IPS DF 6.9 (cell line): ENCODE measurements at regions not wholly inside any gene's neighbourhood (a gene's known extent, or its start where the extent isn't known, plus 50 kb on each side); places are given as distances from the start of the nearest gene placed in this dataset.
"Not testable (repeated sequence)": the region's sequence is repeated elsewhere in the genome, so short reads cannot be mapped to it uniquely, and the experiment has no call there.

Experiments
- DNase-seq: peaks from one replicate; pipeline ENCODE4 v3.0.0-alpha.2; 2013; ENCODE audit warnings: low read depth, low spot score
- H3K27ac ChIP-seq: one replicate; pipeline ENCODE4 v1.5.1; 2013; ENCODE audit warnings: low read length, control low read depth
- H3K27me3 ChIP-seq: 2 replicates; pipeline ENCODE4 v1.6.1; 2013; ENCODE audit warnings: mild to moderate bottlenecking, low read length; ENCODE audit not compliant: control insufficient read depth, insufficient read depth
- H3K36me3 ChIP-seq: 2 replicates; pipeline ENCODE4 v1.6.1; 2013; ENCODE audit warnings: low read length; ENCODE audit not compliant: control insufficient read depth, insufficient read depth
- H3K4me1 ChIP-seq: 2 replicates; pipeline ENCODE4 v1.6.1; 2013; ENCODE audit warnings: low read length; ENCODE audit not compliant: control insufficient read depth, insufficient read depth
- H3K4me3 ChIP-seq: 2 replicates; pipeline ENCODE4 v1.5.1; 2013; ENCODE audit warnings: mild to moderate bottlenecking, low read length
- H3K9me3 ChIP-seq: 2 replicates; pipeline ENCODE4 v1.6.1; 2013; ENCODE audit warnings: low read length, inconsistent platforms; ENCODE audit not compliant: control insufficient read depth, insufficient read depth
- WGBS: extraction: QIAGEN DNeasy Blood & Tissue Kit; methylation state at CpG from one replicate; pipeline ENCODE4 v1.1.7; 2013; ENCODE audit warnings: mixed read lengths, missing lambda C conversion rate; ENCODE audit not compliant: insufficient read length, insufficient coverage; 5-methylcytosine and 5-hydroxymethylcytosine counted together

- Histone ChIP-seq H3K36me3 (no peaks in the 10 kb centered on the region), H3K9me3 (no peaks in the 10 kb centered on the region; the same call in 1 of the 2 replicates), H3K4me1 (no peaks in the 10 kb centered on the region), H3K27ac (no peak overlapping the region), H3K4me3 (no peak overlapping the region), H3K27me3 (no peaks in the 10 kb centered on the region)
- no peak for DNase-seq
- WGBS, result no CpG with 5 or more reads among the region's 3 CpGs
Observed at GRCh38 chr4:83964996-83965541, 429.2 kb downstream of the GPAT3 start.

GRCh38 chr4:83962492-83962891 is 426.6 kb downstream of the GPAT3 start:
- Histone ChIP-seq H3K9me3 (no peaks in the 10 kb centered on the region; the same call in none of the 2 replicates), H3K36me3 (no peaks in the 10 kb centered on the region), H3K4me3 (no peak overlapping the region), H3K4me1 (no peaks in the 10 kb centered on the region), H3K27ac (no peak overlapping the region), H3K27me3 (no peaks in the 10 kb centered on the region)
- no CpG with 5 or more reads among the region's 4 CpGs for WGBS
- DNase-seq, result no peak

GRCh38 chr4:83961575-83961974 is 425.7 kb downstream of the GPAT3 start:
- WGBS, result no CpG with 5 or more reads among the region's 3 CpGs
- Histone ChIP-seq H3K27ac (no peak overlapping the region), H3K27me3 (no peaks in the 10 kb centered on the region), H3K9me3 (no peaks in the 10 kb centered on the region; the same call in none of the 2 replicates), H3K4me3 (no peak overlapping the region), H3K36me3 (no peaks in the 10 kb centered on the region), H3K4me1 (no peaks in the 10 kb centered on the region)
- no peak for DNase-seq

- Histone ChIP-seq H3K36me3 (no peaks in the 10 kb centered on the region), H3K4me3 (no peak overlapping the region), H3K4me1 (no peaks in the 10 kb centered on the region), H3K27me3 (no peaks in the 10 kb centered on the region), H3K27ac (no peak overlapping the region), H3K9me3 (no peaks in the 10 kb centered on the region; the same call in 1 of the 2 replicates)
- DNase-seq, result no peak
- WGBS, result no CpG with 5 or more reads among the region's 5 CpGs
Observed at GRCh38 chr4:83959160-83959559, 423.3 kb downstream of the GPAT3 start.

GRCh38 chr4:83947830-83948193 is 411.9 kb downstream of the GPAT3 start:
- H3K4me1 ChIP-seq, result peaks cover 3% of the 10 kb centered on the region; the same call in 1 of the 2 replicates
- no peak overlapping the region for H3K4me3 ChIP-seq
- H3K9me3 ChIP-seq, result no peaks in the 10 kb centered on the region
- H3K36me3 ChIP-seq, result no peaks in the 10 kb centered on the region
- DNase-seq, result no peak
- WGBS, result no CpG with 5 or more reads among the region's 3 CpGs
- no peak overlapping the region for H3K27ac ChIP-seq
- peaks cover 2% of the 10 kb centered on the region; the same call in 1 of the 2 replicates for H3K27me3 ChIP-seq

- H3K4me1 ChIP-seq, result peaks cover 3% of the 10 kb centered on the region; the same call in 1 of the 2 replicates
- H3K9me3 ChIP-seq, result no peaks in the 10 kb centered on the region
- no peak overlapping the region for H3K4me3 ChIP-seq
- peaks cover 2% of the 10 kb centered on the region; the same call in 1 of the 2 replicates for H3K27me3 ChIP-seq
- no peak overlapping the region for H3K27ac ChIP-seq
- no CpG with 5 or more reads among the region's 8 CpGs for WGBS
- no peaks in the 10 kb centered on the region for H3K36me3 ChIP-seq
- no peak for DNase-seq
Observed at GRCh38 chr4:83947125-83947829, 411.4 kb downstream of the GPAT3 start.

- not testable (repeated sequence) for H3K4me3 ChIP-seq, H3K36me3 ChIP-seq, H3K27ac ChIP-seq, H3K4me1 ChIP-seq, DNase-seq, H3K27me3 ChIP-seq, H3K9me3 ChIP-seq
- no CpG with 5 or more reads among the region's 33 CpGs for WGBS
Observed at GRCh38 chr4:83943691-83944090, 407.8 kb downstream of the GPAT3 start.

- Histone ChIP-seq H3K27me3 (no peaks in the 10 kb centered on the region), H3K4me3 (no peak overlapping the region), H3K9me3 (no peaks in the 10 kb centered on the region), H3K4me1 (no peaks in the 10 kb centered on the region), H3K27ac (no peak overlapping the region), H3K36me3 (no peaks in the 10 kb centered on the region)
- DNase-seq, result no peak
- no CpG with 5 or more reads among the region's 2 CpGs for whole genome bisulfite sequencing
Observed at GRCh38 chr4:83932750-83933391, 397.0 kb downstream of the GPAT3 start.

GRCh38 chr4:83931659-83932438 is 395.9 kb downstream of the GPAT3 start:
- Histone ChIP-seq H3K27ac (no peak overlapping the region), H3K27me3 (no peaks in the 10 kb centered on the region), H3K4me1 (no peaks in the 10 kb centered on the region), H3K4me3 (no peak overlapping the region), H3K9me3 (no peaks in the 10 kb centered on the region), H3K36me3 (no peaks in the 10 kb centered on the region)
- WGBS, result 100% methylated on average over 1 of the region's 6 CpGs
- no peak for DNase-seq

GRCh38 chr4:83929550-83929949 is 393.6 kb downstream of the GPAT3 start:
- no CpG with 5 or more reads among the region's 4 CpGs for WGBS
- no peak for DNase-seq
- Histone ChIP-seq H3K4me1 (no peaks in the 10 kb centered on the region), H3K36me3 (no peaks in the 10 kb centered on the region), H3K4me3 (no peak overlapping the region), H3K27me3 (no peaks in the 10 kb centered on the region), H3K27ac (no peak overlapping the region), H3K9me3 (no peaks in the 10 kb centered on the region)
